B cell (primary cell): ENCODE measurements at regions not wholly inside any gene's neighbourhood (a gene's known extent, or its start where the extent isn't known, plus 50 kb on each side); places are given as distances from the start of the nearest gene placed in this dataset.

Experiments
- CTCF ChIP-seq: fragments of 200-600 bp; IDR thresholded peaks from one replicate; pipeline ENCODE4 v1.8.0; 2022; ENCODE audit warnings: antibody characterized with exemption, mild to moderate bottlenecking
- EZH2 ChIP-seq: IDR thresholded peaks from 2 replicates; pipeline ENCODE4 v1.6.1; 2012; ENCODE audit warnings: borderline replicate concordance, low read depth, mild to moderate bottlenecking, moderate library complexity, low read length; ENCODE audit not compliant: insufficient read depth, poor library complexity, severe bottlenecking

- no peak for TF ChIP-seq EZH2
- no peak for TF ChIP-seq CTCF
These were observed 183.3 kb upstream of the SEL1L start for GRCh38 chr14:81716953-81717352.
